Suprapubic skin (tissue), 3 donors: ENCODE measurements at regions not wholly inside any gene's neighbourhood (a gene's known extent, or its start where the extent isn't known, plus 50 kb on each side); places are given as distances from the start of the nearest gene placed in this dataset.

Source experiments
- CTCF ChIP-seq, 2 donors: fragments of 200-600 bp in 1 of 2; fragments of 450-650 bp in 1 of 2; sonication (generic) in 1 of 2; IDR thresholded peaks; one replicate each; pipeline ENCODE4 v1.5.1; 2016 to 2019; ENCODE audit warnings: antibody characterized with exemption in 2 of 2, mild to moderate bottlenecking in 1 of 2, moderate library complexity in 1 of 2
- POLR2A ChIP-seq, 2 donors: fragments of 450-650 bp; IDR thresholded peaks; one replicate each; pipeline ENCODE4 v1.6.1; 2017; ENCODE audit warnings: antibody characterized with exemption in 2 of 2, mild to moderate bottlenecking in 2 of 2, moderate library complexity in 2 of 2

- TF ChIP-seq CTCF (IDR thresholded peaks at IDR 0.05) (no peak), POLR2A (IDR thresholded peaks at IDR 0.05) (no peak)
Observed at GRCh38 chr3:22378869-22379268, 627.9 kb upstream of the ZNF385D start.
